K562 (cell line): ENCODE measurements at regions not wholly inside any gene's neighbourhood (a gene's known extent, or its start where the extent isn't known, plus 50 kb on each side); places are given as distances from the start of the nearest gene placed in this dataset.

Experiments used
- ATF1 ChIP-seq, 2 experiments: fragments of 450-650 bp in 1 of 2; IDR thresholded peaks; 2 replicates each; pipeline ENCODE4 v1.6.1; 2016; ENCODE audit warnings: missing compliant biosample characterization in 1 of 2, missing genetic modification characterization in 1 of 2
- EHMT2 ChIP-seq: fragments of 450-650 bp; IDR thresholded peaks from 2 replicates; pipeline ENCODE4 v1.6.1; 2018; ENCODE audit warnings: antibody characterized with exemption
- FOS ChIP-seq: IDR thresholded peaks from 3 replicates; pipeline ENCODE4 v1.6.1; 2011; ENCODE audit not compliant: insufficient read length; ENCODE audit errors: extremely low read depth
- GABPB2 ChIP-seq: fragments of 250-450 bp; sonication (Bioruptor Pico); conservative IDR thresholded peaks from 2 replicates; pipeline ENCODE4 v1.5.1; 2021; ENCODE audit warnings: mild to moderate bottlenecking
- HDGF ChIP-seq: fragments of 450-650 bp; IDR thresholded peaks from 2 replicates; pipeline ENCODE4 v1.6.1; 2016
- HEY1 ChIP-seq: fragments of 250-450 bp; sonication (Bioruptor Pico); IDR thresholded peaks from 2 replicates; pipeline ENCODE4 v1.5.0; 2020; ENCODE audit warnings: mild to moderate bottlenecking, moderate library complexity, borderline replicate concordance
- IRF2 ChIP-seq: sonication (generic); formaldehyde crosslinking; IDR thresholded peaks from 2 replicates; pipeline ENCODE4 v1.8.1; 2022; ENCODE audit warnings: mild to moderate bottlenecking, missing genetic modification reagents
- PHF21A ChIP-seq: fragments of 450-650 bp; IDR thresholded peaks from 2 replicates; pipeline ENCODE4 v1.6.1; 2017; ENCODE audit warnings: low read depth, borderline replicate concordance
- RAD21 ChIP-seq, 2 experiments: fragments of 250-450 bp in 1 of 2; fragments of 450-650 bp in 1 of 2; sonication (Bioruptor Pico) in 1 of 2; formaldehyde crosslinking in 1 of 2; IDR thresholded peaks in 1 of 2; conservative IDR thresholded peaks in 1 of 2; 2 replicates each; pipeline versions ENCODE4 v1.4.0 to v1.8.0; 2020 to 2022; ENCODE audit warnings: mild to moderate bottlenecking in 2 of 2, moderate library complexity in 1 of 2
- TAF7 ChIP-seq: fragments of 450-650 bp; IDR thresholded peaks from 2 replicates; pipeline ENCODE4 v1.6.1; 2016; ENCODE audit warnings: missing genetic modification characterization, missing compliant biosample characterization
- TF ChIP-seq, protein P1 (sequence below): fragments of 450-650 bp; conservative IDR thresholded peaks from 2 replicates; pipeline ENCODE4 v1.6.1; 2016; ENCODE audit warnings: missing genetic modification characterization, low read depth, mild to moderate bottlenecking, control low read depth, missing compliant biosample characterization
- TF ChIP-seq, protein P2 (sequence below): fragments of 450-650 bp; formaldehyde crosslinking; IDR thresholded peaks from 2 replicates; pipeline ENCODE4 v1.4.0; 2022; ENCODE audit warnings: mild to moderate bottlenecking, moderate library complexity
- TF ChIP-seq, protein P3 (sequence below): fragments of 200-400 bp; formaldehyde crosslinking; IDR thresholded peaks from 2 replicates; pipeline ENCODE4 v1.6.1; 2017; ENCODE audit warnings: mild to moderate bottlenecking, low read depth, low read length, moderate library complexity

DNA sequence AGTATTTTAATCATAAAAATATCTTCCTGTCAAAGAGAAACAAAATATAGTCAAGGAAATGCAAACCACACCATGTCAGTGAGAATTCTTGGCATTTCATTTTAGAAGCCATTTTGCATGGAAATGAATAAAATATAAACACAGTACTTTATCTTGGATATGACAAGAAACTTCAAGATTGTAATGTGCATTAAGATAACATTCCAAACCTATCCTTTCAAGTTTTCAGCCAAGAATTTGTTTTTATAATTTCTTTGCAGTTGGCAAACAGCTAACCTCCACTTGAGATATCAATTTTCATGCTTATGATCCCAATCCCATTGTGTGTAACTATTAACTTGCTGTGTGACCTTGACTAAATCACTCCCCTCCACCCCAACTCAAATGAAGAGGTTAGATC lies 59.3 kb upstream of the WT1 start (continued):
- TF ChIP-seq, protein P1, sequence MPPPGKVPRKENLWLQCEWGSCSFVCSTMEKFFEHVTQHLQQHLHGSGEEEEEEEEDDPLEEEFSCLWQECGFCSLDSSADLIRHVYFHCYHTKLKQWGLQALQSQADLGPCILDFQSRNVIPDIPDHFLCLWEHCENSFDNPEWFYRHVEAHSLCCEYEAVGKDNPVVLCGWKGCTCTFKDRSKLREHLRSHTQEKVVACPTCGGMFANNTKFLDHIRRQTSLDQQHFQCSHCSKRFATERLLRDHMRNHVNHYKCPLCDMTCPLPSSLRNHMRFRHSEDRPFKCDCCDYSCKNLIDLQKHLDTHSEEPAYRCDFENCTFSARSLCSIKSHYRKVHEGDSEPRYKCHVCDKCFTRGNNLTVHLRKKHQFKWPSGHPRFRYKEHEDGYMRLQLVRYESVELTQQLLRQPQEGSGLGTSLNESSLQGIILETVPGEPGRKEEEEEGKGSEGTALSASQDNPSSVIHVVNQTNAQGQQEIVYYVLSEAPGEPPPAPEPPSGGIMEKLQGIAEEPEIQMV (tag) = no peak
- TF ChIP-seq GABPB2 = no peak
- no peak for TF ChIP-seq FOS
- TF ChIP-seq PHF21A = no peak
- TF ChIP-seq, protein P2, sequence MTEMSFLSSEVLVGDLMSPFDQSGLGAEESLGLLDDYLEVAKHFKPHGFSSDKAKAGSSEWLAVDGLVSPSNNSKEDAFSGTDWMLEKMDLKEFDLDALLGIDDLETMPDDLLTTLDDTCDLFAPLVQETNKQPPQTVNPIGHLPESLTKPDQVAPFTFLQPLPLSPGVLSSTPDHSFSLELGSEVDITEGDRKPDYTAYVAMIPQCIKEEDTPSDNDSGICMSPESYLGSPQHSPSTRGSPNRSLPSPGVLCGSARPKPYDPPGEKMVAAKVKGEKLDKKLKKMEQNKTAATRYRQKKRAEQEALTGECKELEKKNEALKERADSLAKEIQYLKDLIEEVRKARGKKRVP (CRISPR knock-in tag) = no peak
- no peak for TF ChIP-seq IRF2 (CRISPR knock-in tag)
- TF ChIP-seq RAD21 (CRISPR knock-in tag; conservative IDR thresholded peaks at IDR 0.05 in 1 of 2, IDR thresholded peaks at IDR 0.05 in 1 of 2) = no peak
- TF ChIP-seq HEY1 (CRISPR knock-in tag) = no peak
- TF ChIP-seq, protein P3, sequence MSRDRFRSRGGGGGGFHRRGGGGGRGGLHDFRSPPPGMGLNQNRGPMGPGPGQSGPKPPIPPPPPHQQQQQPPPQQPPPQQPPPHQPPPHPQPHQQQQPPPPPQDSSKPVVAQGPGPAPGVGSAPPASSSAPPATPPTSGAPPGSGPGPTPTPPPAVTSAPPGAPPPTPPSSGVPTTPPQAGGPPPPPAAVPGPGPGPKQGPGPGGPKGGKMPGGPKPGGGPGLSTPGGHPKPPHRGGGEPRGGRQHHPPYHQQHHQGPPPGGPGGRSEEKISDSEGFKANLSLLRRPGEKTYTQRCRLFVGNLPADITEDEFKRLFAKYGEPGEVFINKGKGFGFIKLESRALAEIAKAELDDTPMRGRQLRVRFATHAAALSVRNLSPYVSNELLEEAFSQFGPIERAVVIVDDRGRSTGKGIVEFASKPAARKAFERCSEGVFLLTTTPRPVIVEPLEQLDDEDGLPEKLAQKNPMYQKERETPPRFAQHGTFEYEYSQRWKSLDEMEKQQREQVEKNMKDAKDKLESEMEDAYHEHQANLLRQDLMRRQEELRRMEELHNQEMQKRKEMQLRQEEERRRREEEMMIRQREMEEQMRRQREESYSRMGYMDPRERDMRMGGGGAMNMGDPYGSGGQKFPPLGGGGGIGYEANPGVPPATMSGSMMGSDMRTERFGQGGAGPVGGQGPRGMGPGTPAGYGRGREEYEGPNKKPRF = no peak
- no peak for TF ChIP-seq TAF7 (tag)
- no peak for TF ChIP-seq ATF1 (CRISPR knock-in tag; IDR thresholded peaks at IDR 0.05)
- no peak for TF ChIP-seq ATF1 (tag; IDR thresholded peaks at IDR 0.05)
- TF ChIP-seq EHMT2 = no peak
- no peak for TF ChIP-seq HDGF
